ENCODE measurements at regions not wholly inside any gene's neighbourhood (a gene's known extent, or its start where the extent isn't known, plus 50 kb on each side); places are given as distances from the start of the nearest gene placed in this dataset.
"Not testable (repeated sequence)": the region's sequence is repeated elsewhere in the genome, so short reads cannot be mapped to it uniquely, and the experiment has no call there.

- Mint-ChIP-seq H3K9me3 (no peaks in the 10 kb centered on the region), H3K4me1 (no peaks in the 10 kb centered on the region), H3K4me3 (no peak overlapping the region), H3K36me3 (ENCODE audit: low read depth) (no peaks in the 10 kb centered on the region), H3K27ac (no peak overlapping the region), H3K27me3 (no peaks in the 10 kb centered on the region)
- intact Hi-C loops (cut with micrococcal nuclease), result no loop called here
- no peak for DNase-seq
Measured at GRCh38 chr6:103367212-103367611, 1492.5 kb downstream of the HACE1 start.

DNA sequence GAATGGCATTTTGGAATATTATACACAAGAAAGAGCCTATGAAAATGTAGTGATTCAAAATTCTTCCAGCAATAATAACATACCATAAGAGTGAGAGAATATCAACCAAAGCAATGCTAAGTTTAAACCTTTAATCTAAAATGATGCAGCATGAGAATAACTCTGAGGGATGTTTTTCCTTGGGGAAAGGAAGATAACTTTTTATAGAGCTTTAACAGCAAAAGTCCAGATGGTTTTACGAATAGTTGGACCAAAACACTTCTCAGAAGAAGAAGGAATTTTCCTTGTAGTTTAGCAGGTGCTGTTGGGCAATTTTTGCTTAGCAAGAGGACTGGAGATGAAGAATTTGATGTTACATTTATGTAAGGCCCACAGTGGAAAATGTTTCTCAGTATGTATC, 1503.2 kb downstream of the HACE1 start:
- intact Hi-C loops (cut with micrococcal nuclease), result no loop called here
- no peaks in the 10 kb centered on the region for H3K27me3 Mint-ChIP-seq

GRCh38 chr6:103344554-103345163, 1515.1 kb downstream of the HACE1 start:
- no peaks in the 10 kb centered on the region for H3K4me1 Mint-ChIP-seq
- no peaks in the 10 kb centered on the region for H3K27me3 Mint-ChIP-seq
- H3K27ac Mint-ChIP-seq, result no peak overlapping the region
- DNase-seq, result no peak
- H3K9me3 Mint-ChIP-seq, result no peaks in the 10 kb centered on the region
- H3K36me3 Mint-ChIP-seq (ENCODE audit: low read depth), result no peaks in the 10 kb centered on the region
- H3K4me3 Mint-ChIP-seq, result no peak overlapping the region
- intact Hi-C loops (cut with micrococcal nuclease), result no loop called here

More for the DNA sequence above, 1503.2 kb downstream of the HACE1 start:
- H3K4me3 Mint-ChIP-seq, result no peak overlapping the region
- no peaks in the 10 kb centered on the region for H3K4me1 Mint-ChIP-seq
- DNase-seq, result no peak
- H3K27ac Mint-ChIP-seq, result no peak overlapping the region
- H3K9me3 Mint-ChIP-seq, result no peaks in the 10 kb centered on the region
- H3K36me3 Mint-ChIP-seq (ENCODE audit: low read depth), result no peaks in the 10 kb centered on the region

GRCh38 chr6:103335412-103335811, 1524.3 kb downstream of the HACE1 start:
- no peak for DNase-seq
- no peaks in the 10 kb centered on the region for H3K36me3 Mint-ChIP-seq (ENCODE audit: low read depth)
- H3K9me3 Mint-ChIP-seq, result no peaks in the 10 kb centered on the region
- intact Hi-C loops (cut with micrococcal nuclease), result no loop called here
- H3K4me3 Mint-ChIP-seq, result no peak overlapping the region
- H3K27ac Mint-ChIP-seq, result no peak overlapping the region
- no peaks in the 10 kb centered on the region for H3K27me3 Mint-ChIP-seq
- H3K4me1 Mint-ChIP-seq, result no peaks in the 10 kb centered on the region

GRCh38 chr6:103326760-103327757, 1532.7 kb downstream of the HACE1 start:
- DNase-seq, result no peak
- H3K4me1 Mint-ChIP-seq, result no peaks in the 10 kb centered on the region
- H3K36me3 Mint-ChIP-seq (ENCODE audit: low read depth), result no peaks in the 10 kb centered on the region
- H3K27ac Mint-ChIP-seq, result no peak overlapping the region
- intact Hi-C loops (cut with micrococcal nuclease), result no loop called here
- H3K9me3 Mint-ChIP-seq, result no peaks in the 10 kb centered on the region
- H3K4me3 Mint-ChIP-seq, result no peak overlapping the region
- no peaks in the 10 kb centered on the region for H3K27me3 Mint-ChIP-seq

DNA sequence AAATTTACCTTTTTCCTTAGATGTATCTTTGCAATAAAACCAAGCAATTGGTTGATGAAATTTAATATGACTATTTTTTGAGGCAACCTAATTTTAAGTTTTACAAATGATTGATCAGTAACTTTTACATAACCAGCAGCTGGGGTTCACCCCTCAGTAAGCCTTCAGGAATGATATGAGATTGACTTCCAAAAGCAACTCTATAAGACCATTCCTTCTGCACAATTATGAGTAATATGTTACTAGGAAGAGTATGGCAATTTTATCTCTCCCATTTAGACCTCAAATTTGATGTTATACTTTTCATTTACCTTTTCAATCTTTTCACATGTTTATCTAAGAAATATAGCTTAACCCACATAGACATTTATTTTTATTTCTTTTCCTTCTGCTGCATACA, 1546.3 kb downstream of the HACE1 start:
- no peaks in the 10 kb centered on the region for H3K36me3 Mint-ChIP-seq (ENCODE audit: low read depth)
- no peak overlapping the region for H3K4me3 Mint-ChIP-seq
- H3K9me3 Mint-ChIP-seq, result peaks cover 9% of the 10 kb centered on the region
- no peak for DNase-seq
- no peaks in the 10 kb centered on the region for H3K27me3 Mint-ChIP-seq
- H3K27ac Mint-ChIP-seq, result no peak overlapping the region
- intact Hi-C loops (cut with micrococcal nuclease), result no loop called here
- H3K4me1 Mint-ChIP-seq, result no peaks in the 10 kb centered on the region

GRCh38 chr6:103294376-103294775, 1565.3 kb downstream of the HACE1 start:
- H3K4me3 Mint-ChIP-seq; H3K27me3 Mint-ChIP-seq; DNase-seq; H3K4me1 Mint-ChIP-seq; H3K36me3 Mint-ChIP-seq (ENCODE audit: low read depth); intact Hi-C loops (cut with micrococcal nuclease); H3K27ac Mint-ChIP-seq; H3K9me3 Mint-ChIP-seq: not testable (repeated sequence)

DNA sequence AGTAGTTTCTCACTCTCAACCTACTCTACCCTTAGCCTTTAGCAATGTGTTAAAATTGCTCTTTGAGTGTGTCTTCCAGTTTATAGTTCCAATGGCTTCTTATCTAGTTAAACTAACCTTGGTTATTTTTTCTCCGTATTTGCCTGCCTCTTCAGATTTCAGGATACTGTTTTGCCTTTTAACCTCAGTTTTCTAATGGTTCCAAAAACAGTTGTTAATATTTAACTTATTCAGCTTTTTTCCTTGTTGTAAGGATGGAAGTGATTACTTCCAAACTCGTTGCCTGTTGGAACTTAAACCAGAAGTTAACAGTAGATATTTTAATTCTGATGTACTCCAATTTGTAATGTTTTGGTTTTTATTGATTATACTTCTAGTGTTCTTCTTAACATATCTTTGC, 1574.9 kb downstream of the HACE1 start:
- H3K27ac Mint-ChIP-seq, result no peak overlapping the region
- H3K9me3 Mint-ChIP-seq, result no peaks in the 10 kb centered on the region
- H3K36me3 Mint-ChIP-seq (ENCODE audit: low read depth), result no peaks in the 10 kb centered on the region
- no peak overlapping the region for H3K4me3 Mint-ChIP-seq
- no peaks in the 10 kb centered on the region for H3K4me1 Mint-ChIP-seq
- no peak for DNase-seq
- intact Hi-C loops (cut with micrococcal nuclease), result no loop called here
- H3K27me3 Mint-ChIP-seq, result no peaks in the 10 kb centered on the region

DNA sequence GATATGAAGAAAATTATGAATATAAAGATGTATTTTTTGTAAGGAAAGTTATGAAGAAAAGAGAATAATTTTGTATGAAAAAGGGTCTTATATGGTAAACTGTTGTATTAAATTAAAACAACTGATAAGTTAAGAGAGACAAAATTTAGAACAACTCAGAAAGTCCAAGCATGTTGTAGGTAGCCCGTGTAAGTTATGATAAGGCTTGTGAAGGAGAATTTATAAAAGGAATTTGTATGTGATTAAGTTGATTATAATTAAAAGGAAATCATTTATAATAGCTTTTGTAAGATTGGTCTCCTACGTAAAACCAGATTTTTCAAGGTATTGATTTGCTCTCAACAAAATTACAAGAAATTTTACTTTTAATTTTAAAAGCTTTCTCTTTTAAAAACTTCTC, 1579.3 kb downstream of the HACE1 start:
- Mint-ChIP-seq H3K27me3 (no peaks in the 10 kb centered on the region), H3K4me3 (no peak overlapping the region), H3K9me3 (no peaks in the 10 kb centered on the region), H3K27ac (no peak overlapping the region), H3K4me1 (no peaks in the 10 kb centered on the region), H3K36me3 (ENCODE audit: low read depth) (no peaks in the 10 kb centered on the region)
- intact Hi-C loops (cut with micrococcal nuclease), result no loop called here
- DNase-seq, result no peak

DNA sequence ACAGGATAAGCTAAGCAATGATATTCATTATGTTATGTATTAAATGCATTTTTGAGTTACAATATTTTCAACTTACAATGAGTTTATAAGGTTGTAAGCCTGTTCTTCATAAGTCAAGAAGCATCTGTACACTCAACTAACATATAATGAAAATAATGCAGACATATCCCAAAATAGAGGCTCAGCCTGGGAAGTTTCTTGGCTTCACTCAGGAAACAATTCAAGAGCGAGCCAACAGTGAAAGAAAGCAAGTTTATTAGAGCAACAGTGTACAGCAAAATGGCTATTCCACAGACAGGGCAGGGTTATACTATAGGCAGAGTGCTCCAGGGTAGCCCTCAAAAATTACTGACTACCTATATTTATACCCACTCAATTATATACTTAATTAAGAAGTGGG, 1581.8 kb downstream of the HACE1 start:
- Mint-ChIP-seq H3K36me3 (ENCODE audit: low read depth) (no peaks in the 10 kb centered on the region), H3K4me3 (no peak overlapping the region), H3K27me3 (no peaks in the 10 kb centered on the region), H3K4me1 (no peaks in the 10 kb centered on the region), H3K9me3 (no peaks in the 10 kb centered on the region), H3K27ac (no peak overlapping the region)
- intact Hi-C loops (cut with micrococcal nuclease), result no loop called here
- no peak for DNase-seq

GRCh38 chr6:103273048-103273447, 1586.7 kb downstream of the HACE1 start:
- Mint-ChIP-seq H3K4me1 (no peaks in the 10 kb centered on the region), H3K27ac (no peak overlapping the region), H3K27me3 (no peaks in the 10 kb centered on the region), H3K4me3 (no peak overlapping the region), H3K36me3 (ENCODE audit: low read depth) (no peaks in the 10 kb centered on the region), H3K9me3 (no peaks in the 10 kb centered on the region)
- intact Hi-C loops (cut with micrococcal nuclease), result no loop called here
- no peak for DNase-seq

GRCh38 chr6:103269581-103269980, 1590.1 kb downstream of the HACE1 start:
- Mint-ChIP-seq H3K27me3 (no peaks in the 10 kb centered on the region), H3K36me3 (ENCODE audit: low read depth) (no peaks in the 10 kb centered on the region), H3K9me3 (no peaks in the 10 kb centered on the region), H3K4me3 (no peak overlapping the region), H3K27ac (no peak overlapping the region), H3K4me1 (no peaks in the 10 kb centered on the region)
- intact Hi-C loops (cut with micrococcal nuclease), result no loop called here
- DNase-seq, result no peak

DNA sequence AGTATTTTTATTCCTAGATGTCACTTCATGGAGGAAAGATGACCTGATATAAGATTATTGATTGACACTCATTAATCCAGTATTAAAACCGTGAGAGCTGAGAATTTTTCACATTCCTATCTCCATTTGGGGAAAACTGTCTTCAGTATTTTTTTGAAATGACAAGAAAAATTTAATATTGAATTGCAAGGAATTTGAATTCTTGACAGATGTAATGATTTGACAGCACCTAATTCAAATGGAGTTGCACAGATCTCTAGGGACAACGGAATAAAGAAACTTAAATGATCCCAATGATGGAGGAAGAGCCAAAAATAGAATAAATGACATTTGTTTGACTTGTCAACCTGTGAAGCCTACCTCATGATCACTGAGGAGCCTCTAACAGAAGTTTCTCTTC, 1591.4 kb downstream of the HACE1 start:
- intact Hi-C loops (cut with micrococcal nuclease), result no loop called here
- no peaks in the 10 kb centered on the region for H3K27me3 Mint-ChIP-seq
- no peaks in the 10 kb centered on the region for H3K9me3 Mint-ChIP-seq
- no peak for DNase-seq
- no peaks in the 10 kb centered on the region for H3K4me1 Mint-ChIP-seq
- H3K4me3 Mint-ChIP-seq, result no peak overlapping the region
- H3K36me3 Mint-ChIP-seq (ENCODE audit: low read depth), result no peaks in the 10 kb centered on the region
- H3K27ac Mint-ChIP-seq, result no peak overlapping the region

DNA sequence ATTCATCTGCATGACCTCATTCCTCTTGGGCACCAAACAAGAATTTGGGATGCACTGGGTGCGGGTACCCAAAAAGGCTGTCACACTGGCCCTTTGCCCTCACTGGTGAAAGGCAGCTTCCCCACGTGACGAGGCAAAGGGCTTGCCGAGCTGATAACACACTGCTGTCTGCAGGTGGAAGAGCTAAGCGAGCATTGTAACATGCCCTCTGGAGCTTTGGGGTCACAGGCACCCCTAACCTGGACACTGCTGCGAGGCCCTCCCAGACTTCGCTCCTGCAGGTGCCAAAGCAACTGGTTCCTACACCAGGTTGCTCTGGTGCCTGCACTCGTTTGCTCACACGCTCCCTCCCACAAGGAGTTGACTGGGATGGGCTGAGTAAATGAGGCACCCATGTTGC, 1595.7 kb downstream of the HACE1 start:
- H3K27me3 Mint-ChIP-seq, result no peaks in the 10 kb centered on the region
- H3K4me1 Mint-ChIP-seq, result no peaks in the 10 kb centered on the region
- H3K36me3 Mint-ChIP-seq (ENCODE audit: low read depth), result no peaks in the 10 kb centered on the region
- no peak overlapping the region for H3K27ac Mint-ChIP-seq
- DNase-seq, result no peak
- H3K4me3 Mint-ChIP-seq, result no peak overlapping the region
- intact Hi-C loops (cut with micrococcal nuclease), result no loop called here
- H3K9me3 Mint-ChIP-seq, result no peaks in the 10 kb centered on the region
